Type B pancreatic cell (in vitro differentiated cells): ENCODE measurements at regions not wholly inside any gene's neighbourhood (a gene's known extent, or its start where the extent isn't known, plus 50 kb on each side); places are given as distances from the start of the nearest gene placed in this dataset.

Experiments used
- DNase-seq: peaks from one replicate; pipeline ENCODE4 v3.0.0; 2021; ENCODE audit warnings: mixed read lengths; ENCODE audit not compliant: unreplicated experiment; ENCODE audit errors: extremely low spot score
- H3K27ac Mint-ChIP-seq: 2 replicates; pipeline ENCODE4 v1.8.0; 2021; ENCODE audit warnings: mild to moderate bottlenecking, mixed read lengths
- H3K27me3 Mint-ChIP-seq: 2 replicates; pipeline ENCODE4 v1.8.0; 2021; ENCODE audit warnings: mixed read lengths
- H3K36me3 Mint-ChIP-seq: 2 replicates; pipeline ENCODE4 v1.8.0; 2021; ENCODE audit warnings: mixed read lengths
- H3K4me1 Mint-ChIP-seq: one replicate; pipeline ENCODE4 v1.8.0; 2021; ENCODE audit warnings: mixed read lengths; ENCODE audit not compliant: unreplicated experiment
- H3K4me3 Mint-ChIP-seq: 2 replicates; pipeline ENCODE4 v1.8.0; 2021; ENCODE audit warnings: mild to moderate bottlenecking, mixed read lengths
- H3K9me3 Mint-ChIP-seq: 2 replicates; pipeline ENCODE4 v1.8.0; 2021; ENCODE audit warnings: mixed read lengths
- CTCF ChIP-seq: fragments of 200-600 bp; sonication (generic); conservative IDR thresholded peaks from 2 replicates; pipeline ENCODE4 v1.5.0; 2021; ENCODE audit warnings: antibody characterized with exemption, mild to moderate bottlenecking

- peaks cover 8% of the 10 kb centered on the region for H3K9me3 Mint-ChIP-seq
- TF ChIP-seq CTCF: no peak
- no peak overlapping the region for H3K4me3 Mint-ChIP-seq
- no peaks in the 10 kb centered on the region for H3K4me1 Mint-ChIP-seq
- no peak for DNase-seq
- H3K27me3 Mint-ChIP-seq: no peaks in the 10 kb centered on the region
- no peak overlapping the region for H3K27ac Mint-ChIP-seq
- H3K36me3 Mint-ChIP-seq: no peaks in the 10 kb centered on the region
These were observed 249.9 kb upstream of the GBE1 start for GRCh38 chr3:82011336-82011735.

GRCh38 chr3:82005266-82005665 lies 243.8 kb upstream of the GBE1 start:
- Mint-ChIP-seq H3K9me3 (peaks cover 4% of the 10 kb centered on the region), H3K36me3 (no peaks in the 10 kb centered on the region), H3K27ac (no peak overlapping the region)

GRCh38 chr3:82004266-82004665 lies 242.8 kb upstream of the GBE1 start:
- no peak for DNase-seq
- Mint-ChIP-seq H3K4me3 (no peak overlapping the region), H3K27ac (no peak overlapping the region), H3K9me3 (peaks cover 4% of the 10 kb centered on the region), H3K27me3 (no peaks in the 10 kb centered on the region), H3K4me1 (peaks cover 11% of the 10 kb centered on the region), H3K36me3 (no peaks in the 10 kb centered on the region)
- TF ChIP-seq CTCF: no peak

More at GRCh38 chr3:82005266-82005665, 243.8 kb upstream of the GBE1 start:
- TF ChIP-seq CTCF: no peak
- Mint-ChIP-seq H3K4me1 (peaks cover 11% of the 10 kb centered on the region), H3K4me3 (no peak overlapping the region), H3K27me3 (no peaks in the 10 kb centered on the region)
- DNase-seq: no peak

GRCh38 chr3:82002986-82003642 lies 241.7 kb upstream of the GBE1 start:
- H3K4me1 Mint-ChIP-seq: peaks cover 11% of the 10 kb centered on the region
- H3K27ac Mint-ChIP-seq: no peak overlapping the region

GRCh38 chr3:82002491-82002890 lies 241.0 kb upstream of the GBE1 start:
- peaks cover 4% of the 10 kb centered on the region for H3K9me3 Mint-ChIP-seq
- TF ChIP-seq CTCF: no peak
- H3K27me3 Mint-ChIP-seq: no peaks in the 10 kb centered on the region
- DNase-seq: no peak
- no peaks in the 10 kb centered on the region for H3K36me3 Mint-ChIP-seq
- H3K27ac Mint-ChIP-seq: no peak overlapping the region
- H3K4me1 Mint-ChIP-seq: peaks cover 11% of the 10 kb centered on the region
- H3K4me3 Mint-ChIP-seq: no peak overlapping the region

More at GRCh38 chr3:82002986-82003642, 241.7 kb upstream of the GBE1 start:
- Mint-ChIP-seq H3K36me3 (no peaks in the 10 kb centered on the region), H3K4me3 (no peak overlapping the region), H3K9me3 (peaks cover 4% of the 10 kb centered on the region), H3K27me3 (no peaks in the 10 kb centered on the region)
- DNase-seq: no peak
- no peak for TF ChIP-seq CTCF
